GM19463 (cell line): ENCODE measurements at regions not wholly inside any gene's neighbourhood (a gene's known extent, or its start where the extent isn't known, plus 50 kb on each side); places are given as distances from the start of the nearest gene placed in this dataset.

ENCODE experiments used
- ATAC-seq: cut with Tn5 transposase; IDR thresholded peaks from one replicate; pipeline ENCODE4 v1.9.1; 2021; ENCODE audit warnings: mild to moderate bottlenecking, moderate library complexity; ENCODE audit not compliant: unreplicated experiment

DNA sequence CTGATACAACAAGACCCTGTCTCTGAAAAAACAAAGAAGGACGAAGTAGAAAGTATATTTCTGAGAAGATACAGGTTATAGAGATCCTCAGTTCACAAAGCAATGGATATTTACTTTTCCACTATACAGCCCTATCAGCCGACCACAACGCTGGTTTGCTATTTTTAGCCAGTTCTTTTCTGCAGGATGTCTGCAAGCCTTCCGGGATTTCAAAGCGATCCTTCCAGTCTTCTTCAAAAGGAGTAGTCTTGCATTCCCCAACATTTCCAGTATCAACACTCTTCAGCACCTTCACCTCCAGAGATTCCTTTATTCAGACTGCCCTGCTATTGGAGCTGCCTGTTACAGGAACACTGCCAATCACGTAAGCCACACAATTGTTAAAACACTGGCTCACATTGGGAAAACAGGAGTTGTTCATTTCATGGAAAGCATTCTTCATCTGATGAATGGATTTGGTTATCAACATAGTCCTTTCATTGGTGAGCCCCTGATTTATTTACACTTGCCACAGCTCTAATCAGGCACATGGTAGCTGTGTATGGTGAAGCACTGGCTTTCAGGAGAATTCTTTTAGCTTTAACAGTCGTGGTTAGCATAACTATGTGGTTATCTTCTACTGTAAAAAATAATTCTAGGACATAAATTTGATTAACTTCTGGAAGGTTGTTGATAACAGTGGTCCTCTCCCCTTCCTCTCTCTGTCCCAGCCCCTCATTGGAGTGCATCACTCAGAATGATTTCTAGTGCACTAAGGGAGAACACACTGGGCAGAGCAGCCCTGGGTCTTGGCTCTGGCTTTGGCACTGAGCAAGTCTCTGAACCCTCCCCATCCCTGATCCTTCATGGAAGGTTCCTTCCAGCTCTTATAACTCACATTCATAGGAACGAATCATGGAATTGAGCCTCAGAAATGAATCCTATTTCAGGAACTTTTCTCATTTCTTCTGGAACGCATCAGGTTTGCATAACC is 109.9 kb upstream of the SORBS2 start:
- ATAC-seq = no peak

- ATAC-seq = no peak
Measured at GRCh38 chr4:185924458-185925044, 112.6 kb upstream of the SORBS2 start.

GRCh38 chr4:185925910-185926360 is 113.9 kb upstream of the SORBS2 start:
- ATAC-seq = no peak

GRCh38 chr4:185931375-185931774 is 119.4 kb upstream of the SORBS2 start:
- no peak for ATAC-seq

DNA sequence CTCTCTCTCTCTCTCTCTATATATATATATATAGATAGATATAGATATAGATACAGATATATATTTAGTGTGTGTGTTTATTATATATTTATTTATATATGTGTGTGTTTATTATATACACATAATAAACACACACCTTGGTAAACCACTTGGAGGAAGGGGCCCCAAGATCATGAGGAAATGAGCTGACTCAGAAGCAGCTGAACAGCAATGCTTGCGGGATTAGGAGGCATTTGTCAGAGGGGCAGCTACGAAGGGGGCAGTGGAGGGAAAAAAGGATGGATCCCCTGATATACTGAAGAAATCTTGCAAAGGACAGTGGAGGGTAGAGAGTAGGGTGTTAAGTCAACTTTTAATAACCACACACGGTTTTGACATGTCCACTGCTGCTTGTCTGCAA is 120.0 kb upstream of the SORBS2 start:
- ATAC-seq = no peak

DNA sequence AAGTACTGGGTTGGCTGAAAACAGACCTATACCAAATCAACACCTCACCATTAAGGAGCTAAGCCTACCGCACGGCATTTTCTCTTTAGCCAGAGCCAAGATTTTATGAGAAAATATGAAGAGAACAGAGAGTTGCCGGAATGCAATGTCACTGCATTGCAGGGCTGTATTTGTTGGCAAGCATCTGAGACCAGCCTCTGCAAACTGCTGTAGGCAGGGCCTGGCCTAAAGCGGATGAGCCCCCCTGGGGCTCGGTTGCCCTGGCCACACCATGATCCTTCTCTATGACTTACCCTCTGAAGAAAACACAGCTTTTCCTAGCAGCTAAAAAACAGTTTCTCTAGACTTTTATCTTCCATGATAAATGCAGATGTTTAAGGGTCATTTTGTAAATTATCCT is 120.5 kb upstream of the SORBS2 start:
- ATAC-seq = no peak

- no peak for ATAC-seq
Measured at GRCh38 chr4:185933078-185933581, 121.1 kb upstream of the SORBS2 start.

DNA sequence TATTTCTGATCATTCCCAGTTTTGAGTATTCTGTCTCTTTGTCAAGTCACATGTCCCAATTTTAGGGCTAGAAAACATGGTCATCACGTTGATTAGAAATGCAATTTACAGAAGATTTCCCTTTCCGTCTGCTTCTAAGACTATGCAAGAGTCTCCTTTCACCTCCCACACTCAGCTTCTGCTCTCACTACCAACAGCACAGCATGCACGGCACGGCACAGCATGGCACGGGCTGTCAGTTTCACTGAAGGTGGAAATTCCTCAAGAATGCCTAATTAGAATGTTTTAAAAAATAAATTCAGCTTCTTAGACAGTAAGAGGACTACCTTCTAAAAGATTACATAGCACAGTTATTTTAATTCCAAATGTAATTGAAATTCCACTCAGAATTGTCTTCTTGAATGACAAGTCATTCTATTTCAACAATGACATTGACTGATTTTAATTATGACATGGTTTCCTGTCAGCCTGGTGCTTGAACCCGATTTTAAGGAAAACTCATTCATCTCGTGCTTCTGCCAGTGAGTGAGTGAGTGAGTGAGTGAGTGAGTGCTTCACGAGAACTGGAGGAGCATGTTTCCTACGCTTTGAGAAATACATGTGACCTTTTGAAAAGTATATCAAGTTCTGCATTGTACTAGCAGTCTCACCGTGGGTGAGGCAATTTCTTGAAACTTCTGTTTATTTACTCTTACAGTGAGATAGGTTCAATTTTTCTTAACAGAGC is 124.8 kb upstream of the SORBS2 start:
- no peak for ATAC-seq

GRCh38 chr4:185938654-185939053 is 126.7 kb upstream of the SORBS2 start:
- ATAC-seq = no peak

DNA sequence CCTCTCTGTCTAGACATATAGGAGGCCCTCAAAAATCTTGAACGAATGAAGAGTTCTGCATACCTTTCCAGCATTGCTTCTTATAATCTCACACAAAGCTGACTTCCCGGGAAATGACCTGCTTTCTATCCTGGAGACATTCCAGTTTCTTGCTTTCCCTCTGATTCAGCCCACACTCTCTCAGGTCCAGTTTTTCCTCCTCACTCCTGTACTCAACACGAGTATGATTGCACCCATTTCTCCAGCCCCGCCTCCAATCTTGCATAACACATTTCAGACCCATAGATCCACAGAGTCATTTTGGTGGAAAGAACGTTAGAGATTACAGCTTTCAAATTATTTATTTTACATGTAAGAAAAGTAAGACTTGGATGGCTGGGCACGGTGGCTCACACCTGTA is 127.5 kb upstream of the TLR3 start:
- ATAC-seq = no peak

DNA sequence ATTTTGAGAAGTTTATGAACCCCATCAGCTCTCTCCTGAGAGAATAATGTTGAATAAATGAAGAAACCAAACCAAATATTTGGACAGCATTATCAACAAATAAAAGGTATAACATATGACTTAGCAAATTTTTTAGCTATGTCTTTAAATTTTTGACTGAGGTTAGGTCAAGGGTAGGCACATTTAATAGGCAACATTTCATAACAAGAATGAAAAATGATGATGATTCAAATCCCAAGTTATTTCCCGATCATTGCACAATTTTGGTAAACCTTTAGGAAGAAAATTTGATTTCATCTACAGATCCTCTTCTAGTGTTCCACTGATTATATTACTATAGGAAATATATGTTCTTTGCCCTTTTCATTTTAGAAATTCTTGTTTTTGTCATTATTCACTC is 123.7 kb upstream of the TLR3 start:
- ATAC-seq = no peak

DNA sequence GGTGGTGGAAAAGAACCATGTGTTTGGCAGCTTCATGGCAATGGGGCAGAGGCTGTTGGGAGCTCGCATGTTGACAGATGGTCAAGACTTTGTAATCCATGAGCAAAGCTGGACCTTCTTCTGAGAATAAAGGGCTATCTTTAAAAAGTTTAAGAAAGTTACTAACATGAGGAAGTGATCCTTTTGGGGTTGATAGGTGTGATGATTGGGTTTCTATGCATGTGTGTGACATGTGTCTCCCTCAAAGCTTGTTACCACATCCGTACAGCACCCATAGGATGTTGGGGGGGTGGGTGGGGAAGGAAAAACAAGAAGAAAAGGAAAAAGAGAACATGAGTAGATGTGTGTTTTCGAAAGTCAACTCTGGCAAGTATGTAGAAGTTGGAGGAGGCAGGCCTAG is 123.0 kb upstream of the TLR3 start:
- ATAC-seq = no peak

DNA sequence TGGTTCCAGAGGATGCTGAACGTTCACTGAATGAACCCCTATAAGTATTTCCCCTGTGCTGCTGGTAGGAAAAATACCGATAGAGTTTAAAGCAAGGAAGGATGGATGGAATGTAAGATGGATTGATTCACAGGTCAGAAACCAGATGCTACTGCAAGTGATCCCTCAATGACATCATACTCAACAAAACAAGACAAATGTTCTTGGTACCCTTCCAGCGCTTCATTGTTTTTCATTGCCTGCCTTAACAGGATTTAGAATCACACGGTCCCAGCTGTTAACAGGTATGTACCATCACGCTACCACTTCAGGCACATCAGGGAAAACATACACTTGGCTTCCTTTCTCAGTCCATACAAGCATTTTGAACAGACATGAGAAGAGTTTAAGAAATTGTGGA is 118.1 kb upstream of the TLR3 start:
- no peak for ATAC-seq

DNA sequence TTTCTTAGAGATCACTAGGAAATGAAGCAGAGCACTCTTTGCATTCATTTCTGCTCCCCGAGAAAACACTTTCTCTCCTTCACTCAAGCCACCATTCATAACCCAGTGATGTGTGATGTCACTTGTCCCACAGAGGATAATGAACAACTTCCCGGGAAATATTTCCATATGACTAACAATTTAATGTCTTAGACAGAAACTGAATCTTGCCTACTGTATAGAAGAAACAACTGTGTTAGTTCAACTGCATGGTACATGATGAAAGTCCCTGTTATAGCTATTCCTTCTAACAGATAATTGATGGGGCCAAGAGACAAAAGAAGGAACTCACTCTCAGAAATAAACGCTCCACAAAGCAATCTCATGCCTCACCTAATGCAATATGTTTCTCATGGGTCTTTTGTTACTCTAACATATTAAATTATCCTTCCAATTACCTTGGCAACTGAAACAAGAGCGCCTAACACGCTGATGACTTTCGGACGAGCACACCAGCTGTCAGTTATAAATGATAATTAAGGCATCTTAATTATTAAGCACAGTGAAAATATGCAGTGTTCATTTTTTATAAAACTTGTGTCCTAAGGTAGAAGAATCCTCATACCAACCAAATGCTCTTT is 113.7 kb upstream of the TLR3 start:
- ATAC-seq = no peak

- no peak for ATAC-seq
Measured at GRCh38 chr4:185955826-185956543, 113.0 kb upstream of the TLR3 start.

DNA sequence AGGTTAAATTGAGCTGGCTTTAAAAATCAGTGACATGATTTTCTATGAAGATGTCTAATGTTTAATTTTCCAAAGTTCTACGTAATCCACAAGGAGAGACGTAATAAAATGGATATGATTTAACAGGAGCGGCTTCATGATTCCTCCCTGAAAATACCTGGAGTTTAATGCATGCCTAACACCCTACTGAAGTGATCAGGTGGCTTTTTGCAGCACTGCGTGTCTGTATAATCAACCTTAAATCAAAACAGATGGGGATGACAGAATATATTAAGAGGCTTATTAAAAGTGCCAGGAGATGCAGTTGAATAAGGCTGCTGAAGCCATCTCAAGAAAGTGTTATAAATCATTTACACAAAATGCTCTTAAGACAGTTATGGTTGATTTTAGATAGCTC is 112.4 kb upstream of the TLR3 start:
- ATAC-seq = no peak

DNA sequence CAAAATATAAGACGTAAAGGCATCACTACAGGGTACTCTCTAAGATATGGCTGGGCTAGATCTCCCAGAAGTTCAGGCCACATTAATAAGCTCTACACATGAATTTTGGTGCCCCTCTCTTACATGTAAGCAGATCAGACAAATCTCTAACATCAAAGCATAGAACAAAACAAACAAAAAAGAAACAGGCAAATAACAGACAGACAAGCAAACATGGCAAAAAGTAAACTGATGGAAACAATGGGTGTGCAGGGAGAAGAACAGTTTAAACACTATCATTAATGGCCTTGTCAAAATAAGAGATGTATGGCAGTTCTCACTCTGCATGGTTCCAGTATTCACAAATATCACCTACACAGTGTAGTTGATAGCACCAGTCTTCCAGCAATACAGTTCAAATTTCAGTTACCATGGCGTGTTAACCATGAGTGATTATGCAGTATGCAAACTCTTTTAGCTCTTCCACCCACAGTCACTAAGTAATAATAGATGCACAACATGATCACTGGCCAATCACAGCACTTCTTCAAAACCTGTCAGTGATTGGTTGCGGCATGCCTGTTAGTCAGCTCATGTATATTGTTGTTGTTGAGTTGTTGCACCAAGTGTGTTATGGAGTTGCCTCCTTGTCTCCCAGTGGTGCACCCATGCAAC is 110.7 kb upstream of the TLR3 start:
- no peak for ATAC-seq

- ATAC-seq = peak; percentile 71
Measured at GRCh38 chr4:185965426-185966384, 103.3 kb upstream of the TLR3 start.

DNA sequence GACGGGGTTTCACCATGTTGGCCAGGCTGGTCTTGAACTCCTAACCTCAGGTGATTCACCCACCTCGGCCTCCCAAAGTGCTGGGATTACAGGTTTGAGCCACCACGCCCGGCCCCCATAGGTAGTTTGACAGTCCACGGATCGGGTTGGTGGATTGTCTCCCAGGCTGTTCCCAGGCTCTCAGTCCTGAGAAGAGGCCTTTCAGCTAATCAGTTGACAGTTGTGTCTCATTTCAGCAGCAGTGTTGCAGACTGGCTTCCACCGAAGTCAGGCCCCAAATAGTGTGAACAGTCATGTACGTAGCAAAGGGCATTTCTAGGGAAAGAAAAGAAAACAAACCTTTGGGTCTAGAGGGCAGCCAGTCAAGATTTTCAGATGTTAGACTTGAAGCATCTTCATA is 102.4 kb upstream of the TLR3 start:
- ATAC-seq = no peak
